ENCODE measurements at regions not wholly inside any gene's neighbourhood (a gene's known extent, or its start where the extent isn't known, plus 50 kb on each side); places are given as distances from the start of the nearest gene placed in this dataset.

- H3K27me3 Mint-ChIP-seq (ENCODE audit: insufficient read depth, low read depth): no peaks in the 10 kb centered on the region
- no peak overlapping the region for H3K4me3 Mint-ChIP-seq
- no peaks in the 10 kb centered on the region for H3K27me3 ChIP-seq
- no peaks in the 10 kb centered on the region for H3K36me3 ChIP-seq
- no peaks in the 10 kb centered on the region for H3F3A ChIP-seq (ENCODE audit: low read depth)
- H3K9ac ChIP-seq: no peak overlapping the region
- H3K4me1 ChIP-seq: no peaks in the 10 kb centered on the region
- no peak overlapping the region for H3K27ac Mint-ChIP-seq
- H3K9me3 Mint-ChIP-seq: no peaks in the 10 kb centered on the region
- no peak for DNase-seq (ENCODE audit: low spot score)
- no peak for TF ChIP-seq CTCF (IDR thresholded peaks at IDR 0.05)
- no peak for TF ChIP-seq EZH2phosphoT487 (IDR thresholded peaks at IDR 0.05)
- TF ChIP-seq EZH2 (IDR thresholded peaks at IDR 0.05): no peak
- no peaks in the 10 kb centered on the region for H4K20me1 ChIP-seq (ENCODE audit: low read depth)
- H3K9me3 ChIP-seq (ENCODE audit: low read depth): no peaks in the 10 kb centered on the region
- no peak overlapping the region for H3K4me2 ChIP-seq
- H3K79me2 ChIP-seq (ENCODE audit: low read depth): no peaks in the 10 kb centered on the region
- H3K4me3 ChIP-seq: no peak overlapping the region
- H2AFZ ChIP-seq (replicated peaks): no peak overlapping the region
- H3K4me1 Mint-ChIP-seq: no peaks in the 10 kb centered on the region
- H3K36me3 Mint-ChIP-seq: no peaks in the 10 kb centered on the region
- no peak overlapping the region for H3K27ac ChIP-seq
These were observed 282.7 kb upstream of the DACH1 start for GRCh38 chr13:72149701-72150100.

GRCh38 chr13:72146816-72147215, 279.8 kb upstream of the DACH1 start:
- Mint-ChIP-seq H3K27me3 (ENCODE audit: insufficient read depth, low read depth) (no peaks in the 10 kb centered on the region), H3K36me3 (no peaks in the 10 kb centered on the region), H3K4me3 (no peak overlapping the region), H3K9me3 (no peaks in the 10 kb centered on the region), H3K4me1 (no peaks in the 10 kb centered on the region), H3K27ac (no peak overlapping the region)
- no peak for DNase-seq (ENCODE audit: low spot score)
- Histone ChIP-seq H3K9me3 (ENCODE audit: low read depth) (no peaks in the 10 kb centered on the region), H2AFZ (replicated peaks) (peak overlapping the region; percentile 30), H3F3A (ENCODE audit: low read depth) (no peaks in the 10 kb centered on the region), H3K4me3 (no peak overlapping the region), H3K4me1 (peaks cover 7% of the 10 kb centered on the region), H3K27ac (no peak overlapping the region), H3K36me3 (no peaks in the 10 kb centered on the region), H3K27me3 (no peaks in the 10 kb centered on the region), H3K4me2 (no peak overlapping the region), H3K9ac (no peak overlapping the region), H4K20me1 (ENCODE audit: low read depth) (no peaks in the 10 kb centered on the region), H3K79me2 (ENCODE audit: low read depth) (no peaks in the 10 kb centered on the region)
- TF ChIP-seq CTCF (IDR thresholded peaks at IDR 0.05) (no peak), EZH2 (IDR thresholded peaks at IDR 0.05) (no peak), EZH2phosphoT487 (IDR thresholded peaks at IDR 0.05) (no peak)

GRCh38 chr13:72145383-72145782, 278.4 kb upstream of the DACH1 start:
- Histone ChIP-seq H3K4me2 (no peak overlapping the region), H3K9ac (no peak overlapping the region), H3K9me3 (ENCODE audit: low read depth) (no peaks in the 10 kb centered on the region), H3K27me3 (no peaks in the 10 kb centered on the region), H3K79me2 (ENCODE audit: low read depth) (no peaks in the 10 kb centered on the region), H3K4me1 (peaks cover 7% of the 10 kb centered on the region), H2AFZ (replicated peaks) (no peak overlapping the region), H3K4me3 (no peak overlapping the region), H4K20me1 (ENCODE audit: low read depth) (no peaks in the 10 kb centered on the region), H3F3A (ENCODE audit: low read depth) (no peaks in the 10 kb centered on the region), H3K27ac (no peak overlapping the region), H3K36me3 (no peaks in the 10 kb centered on the region)
- no peak overlapping the region for H3K27ac Mint-ChIP-seq
- DNase-seq (ENCODE audit: low spot score): no peak
- no peak for TF ChIP-seq EZH2 (IDR thresholded peaks at IDR 0.05)
- TF ChIP-seq EZH2phosphoT487 (IDR thresholded peaks at IDR 0.05): no peak
- no peak for TF ChIP-seq CTCF (IDR thresholded peaks at IDR 0.05)
- no peaks in the 10 kb centered on the region for H3K36me3 Mint-ChIP-seq
- H3K4me3 Mint-ChIP-seq: no peak overlapping the region
- no peaks in the 10 kb centered on the region for H3K27me3 Mint-ChIP-seq (ENCODE audit: insufficient read depth, low read depth)
- no peaks in the 10 kb centered on the region for H3K4me1 Mint-ChIP-seq
- no peaks in the 10 kb centered on the region for H3K9me3 Mint-ChIP-seq

- Mint-ChIP-seq H3K4me3 (no peak overlapping the region), H3K4me1 (no peaks in the 10 kb centered on the region), H3K27me3 (ENCODE audit: insufficient read depth, low read depth) (no peaks in the 10 kb centered on the region), H3K9me3 (no peaks in the 10 kb centered on the region), H3K36me3 (no peaks in the 10 kb centered on the region), H3K27ac (no peak overlapping the region)
- Histone ChIP-seq H3K36me3 (no peaks in the 10 kb centered on the region), H3K4me3 (no peak overlapping the region), H3K27me3 (no peaks in the 10 kb centered on the region), H3K27ac (no peak overlapping the region), H3K9me3 (ENCODE audit: low read depth) (no peaks in the 10 kb centered on the region), H3K4me1 (peaks cover 7% of the 10 kb centered on the region), H3K4me2 (no peak overlapping the region), H4K20me1 (ENCODE audit: low read depth) (no peaks in the 10 kb centered on the region), H3F3A (ENCODE audit: low read depth) (no peaks in the 10 kb centered on the region), H3K9ac (no peak overlapping the region), H3K79me2 (ENCODE audit: low read depth) (no peaks in the 10 kb centered on the region), H2AFZ (replicated peaks) (no peak overlapping the region)
- TF ChIP-seq EZH2phosphoT487 (IDR thresholded peaks at IDR 0.05) (no peak), CTCF (IDR thresholded peaks at IDR 0.05) (no peak), EZH2 (IDR thresholded peaks at IDR 0.05) (no peak)
- DNase-seq (ENCODE audit: low spot score): no peak
These were observed 277.6 kb upstream of the DACH1 start for GRCh38 chr13:72144636-72145035.
